GM19043 (cell line): ENCODE measurements at regions not wholly inside any gene's neighbourhood (a gene's known extent, or its start where the extent isn't known, plus 50 kb on each side); places are given as distances from the start of the nearest gene placed in this dataset.

Experiments used
- ATAC-seq: cut with Tn5 transposase; IDR thresholded peaks from one replicate; pipeline ENCODE4 v1.9.1; 2021; ENCODE audit warnings: low read depth; ENCODE audit not compliant: unreplicated experiment

GRCh38 chr10:131726967-131727366 is 173.8 kb upstream of the PPP2R2D start:
- ATAC-seq = no peak

- ATAC-seq = no peak
Observed at GRCh38 chr10:131727560-131727959, 173.2 kb upstream of the PPP2R2D start.

GRCh38 chr10:131728286-131729228 is 172.3 kb upstream of the PPP2R2D start:
- ATAC-seq = no peak

GRCh38 chr10:131729361-131729760 is 171.4 kb upstream of the PPP2R2D start:
- ATAC-seq = no peak

- ATAC-seq = no peak
Observed at GRCh38 chr10:131729938-131730660, 170.7 kb upstream of the PPP2R2D start.

- no peak for ATAC-seq
Observed at GRCh38 chr10:131730771-131731497, 169.9 kb upstream of the PPP2R2D start.

GRCh38 chr10:131731780-131732630 is 168.8 kb upstream of the PPP2R2D start:
- ATAC-seq = no peak

- ATAC-seq = no peak
Observed at GRCh38 chr10:131732631-131733127, 168.1 kb upstream of the PPP2R2D start.

GRCh38 chr10:131733596-131733995 is 167.2 kb upstream of the PPP2R2D start:
- ATAC-seq = no peak

GRCh38 chr10:131735577-131735976 is 165.2 kb upstream of the PPP2R2D start:
- no peak for ATAC-seq

- no peak for ATAC-seq
Observed at GRCh38 chr10:131736321-131736980, 164.4 kb upstream of the PPP2R2D start.

GRCh38 chr10:131737543-131738395 is 163.0 kb upstream of the PPP2R2D start:
- no peak for ATAC-seq

GRCh38 chr10:131738396-131738735 is 162.4 kb upstream of the PPP2R2D start:
- no peak for ATAC-seq

GRCh38 chr10:131739206-131739605 is 161.6 kb upstream of the PPP2R2D start:
- ATAC-seq = no peak

GRCh38 chr10:131742500-131742951 is 158.3 kb upstream of the PPP2R2D start:
- no peak for ATAC-seq

- peak; percentile 64 for ATAC-seq
Observed at GRCh38 chr10:131743190-131744151, 157.3 kb upstream of the PPP2R2D start.

GRCh38 chr10:131744346-131744745 is 156.5 kb upstream of the PPP2R2D start:
- ATAC-seq = no peak
